GM18517 (cell line): ENCODE measurements at regions not wholly inside any gene's neighbourhood (a gene's known extent, or its start where the extent isn't known, plus 50 kb on each side); places are given as distances from the start of the nearest gene placed in this dataset.

Experiments used
- ATAC-seq: cut with Tn5 transposase; IDR thresholded peaks from one replicate; pipeline ENCODE4 v1.9.1; 2021; ENCODE audit warnings: mild to moderate bottlenecking, moderate library complexity; ENCODE audit not compliant: unreplicated experiment

DNA sequence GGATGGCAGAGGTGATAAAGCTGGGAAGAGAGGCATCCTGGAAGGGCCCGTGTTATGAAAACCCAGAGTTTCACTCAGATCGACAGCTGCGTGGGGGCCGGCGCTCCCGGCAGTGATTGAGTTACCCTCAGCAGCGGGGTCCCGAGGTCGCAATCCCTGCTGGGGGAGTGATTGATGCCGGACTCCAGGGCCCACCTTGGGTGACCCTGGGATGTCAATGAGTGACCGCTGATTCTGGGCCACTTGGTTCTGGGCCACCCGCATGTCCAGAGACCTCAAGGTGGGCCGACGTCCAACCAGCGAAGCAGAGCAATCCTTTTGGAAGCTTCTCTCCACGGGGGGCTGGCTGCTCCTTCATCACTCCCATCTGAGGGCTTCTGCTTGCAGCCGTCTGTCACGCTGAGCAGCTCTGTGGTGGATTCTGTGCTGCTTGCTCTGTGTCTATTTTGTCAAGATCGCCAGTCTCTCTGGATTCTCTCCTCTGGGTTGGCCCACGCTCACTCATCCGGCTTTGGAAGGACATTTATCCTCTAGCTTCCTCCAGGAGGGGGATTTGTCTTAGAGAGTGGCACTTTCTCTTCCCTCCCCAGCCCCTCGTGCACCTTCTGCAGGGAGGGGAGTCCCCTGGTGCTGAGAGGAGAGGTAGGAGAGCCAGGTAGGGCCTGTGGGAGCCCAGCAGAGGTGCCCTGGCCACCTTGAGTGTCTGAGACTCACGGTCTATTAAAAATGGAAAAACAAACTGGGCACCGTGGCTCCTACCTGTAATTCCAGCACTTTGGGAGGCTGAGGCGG is 110.9 kb upstream of the C1orf174 start:
- no peak for ATAC-seq

DNA sequence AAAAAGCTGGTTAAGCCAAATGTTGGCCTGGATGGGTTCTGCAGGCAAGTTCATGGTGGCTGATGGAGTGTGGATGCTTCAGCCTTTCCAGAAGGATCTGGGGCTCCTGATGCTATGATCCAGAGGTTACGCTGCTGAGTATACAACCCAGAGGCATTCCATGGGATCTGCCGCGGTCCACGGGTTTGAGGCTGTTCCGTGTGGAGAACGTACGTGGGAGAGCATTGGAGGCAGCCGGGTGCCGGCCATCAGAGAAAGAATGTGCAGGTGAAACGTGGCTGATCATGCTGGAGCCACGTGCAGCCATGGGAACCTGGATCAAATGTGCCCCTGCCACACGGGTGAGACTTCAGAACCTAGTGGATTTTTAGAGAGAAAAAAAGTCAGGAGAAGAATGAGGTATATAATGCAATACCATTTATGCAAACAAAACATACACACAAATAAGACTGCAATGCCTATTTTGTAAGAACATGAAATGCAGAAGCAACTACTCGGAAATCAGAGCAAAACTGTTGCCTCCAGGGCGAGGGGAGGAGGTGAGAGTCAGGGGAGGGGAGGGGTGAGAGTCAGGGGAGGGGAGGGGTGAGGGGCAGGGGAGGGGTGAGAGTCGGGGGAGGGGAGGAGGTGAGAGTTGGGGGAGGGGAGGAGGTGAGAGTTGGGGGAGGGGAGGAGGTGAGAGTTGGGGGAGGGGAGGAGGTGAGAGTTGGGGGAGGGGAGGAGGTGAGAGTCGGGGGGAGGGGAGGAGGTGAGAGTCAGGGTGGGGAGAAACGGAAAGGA is 116.5 kb upstream of the C1orf174 start:
- ATAC-seq: no peak

DNA sequence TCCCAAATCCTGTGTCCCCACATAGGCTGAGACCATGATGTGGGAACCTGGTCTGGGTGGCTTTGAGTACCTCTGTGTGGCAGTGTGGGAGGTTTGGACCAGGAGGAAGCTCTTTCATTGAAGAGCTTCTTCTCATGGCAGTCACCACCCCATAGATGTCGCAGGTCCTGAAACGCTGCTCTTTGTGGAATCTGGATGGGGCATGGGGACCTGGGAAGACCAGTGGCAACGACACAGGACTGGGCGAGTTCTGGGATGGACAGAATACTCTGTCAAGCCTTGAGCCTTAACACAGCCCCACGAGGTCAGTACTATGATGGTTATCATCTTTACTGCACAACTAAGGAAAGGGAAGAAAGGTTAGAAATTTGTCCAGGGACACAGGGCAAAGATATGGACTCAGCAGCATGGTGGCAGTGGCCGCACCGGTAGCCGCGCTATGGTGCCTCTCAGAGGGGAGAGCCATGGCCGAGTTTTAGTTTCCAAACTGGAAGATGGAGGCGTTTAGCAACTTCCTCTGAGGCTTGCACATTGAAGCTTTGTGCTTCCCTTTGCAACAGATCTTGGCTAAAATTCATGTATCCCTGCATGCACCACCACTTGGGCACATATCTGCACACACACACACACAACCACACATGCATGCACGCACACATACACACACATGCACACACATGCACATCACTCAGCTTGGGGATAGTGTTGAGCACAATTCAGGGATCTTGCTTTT is 117.7 kb upstream of the C1orf174 start:
- ATAC-seq: no peak

DNA sequence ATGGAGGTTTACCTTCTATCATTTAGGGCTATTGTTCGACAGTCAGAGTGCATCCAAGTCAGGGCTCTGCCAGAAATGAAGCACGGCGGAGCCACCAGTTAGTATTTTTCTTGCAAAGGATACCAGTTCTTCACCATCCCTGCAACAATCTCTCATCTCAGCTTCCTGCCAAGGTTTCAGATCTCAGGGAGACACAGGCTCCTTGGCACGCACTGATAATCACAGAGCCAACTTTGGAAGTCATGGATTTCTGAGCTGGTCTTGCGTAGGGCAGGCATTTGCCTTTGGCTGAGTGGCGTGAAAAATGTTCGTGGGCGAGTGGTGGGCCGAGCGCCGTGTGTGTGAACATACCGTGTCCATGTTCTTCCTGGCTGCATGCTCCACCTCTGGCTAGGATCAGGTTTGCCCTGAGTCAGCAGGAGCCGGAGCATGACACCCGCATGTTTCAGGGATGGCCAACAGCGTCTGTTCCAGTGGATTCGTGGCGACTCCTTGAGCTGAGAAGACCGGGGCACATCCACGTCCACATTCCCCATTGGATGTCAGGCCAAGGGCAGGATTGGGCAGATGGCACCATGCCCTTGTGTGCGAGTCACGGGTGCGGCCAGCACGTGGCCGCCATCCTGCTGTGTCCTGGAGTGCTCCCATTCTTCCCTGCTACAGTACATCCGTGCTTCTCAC is 118.5 kb upstream of the C1orf174 start:
- no peak for ATAC-seq

DNA sequence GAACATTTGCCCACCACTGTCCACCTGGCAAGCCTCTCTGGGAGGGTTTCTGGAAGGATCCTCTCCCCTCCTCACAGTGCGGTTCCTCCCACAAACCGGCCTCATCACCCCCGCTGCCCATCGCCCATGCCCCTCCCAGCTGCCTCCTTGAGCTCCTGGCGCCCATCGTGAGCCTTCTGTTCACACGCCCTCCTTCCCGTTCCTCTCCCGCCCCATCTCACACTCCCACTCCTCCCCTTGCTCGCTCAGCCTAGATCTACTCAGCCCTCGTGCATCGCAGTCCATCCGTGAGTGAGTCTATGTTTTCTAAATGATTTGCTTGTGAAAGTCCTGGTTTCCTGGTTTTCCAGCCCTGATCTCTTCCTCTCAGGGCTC is 119.1 kb upstream of the C1orf174 start:
- ATAC-seq: no peak

DNA sequence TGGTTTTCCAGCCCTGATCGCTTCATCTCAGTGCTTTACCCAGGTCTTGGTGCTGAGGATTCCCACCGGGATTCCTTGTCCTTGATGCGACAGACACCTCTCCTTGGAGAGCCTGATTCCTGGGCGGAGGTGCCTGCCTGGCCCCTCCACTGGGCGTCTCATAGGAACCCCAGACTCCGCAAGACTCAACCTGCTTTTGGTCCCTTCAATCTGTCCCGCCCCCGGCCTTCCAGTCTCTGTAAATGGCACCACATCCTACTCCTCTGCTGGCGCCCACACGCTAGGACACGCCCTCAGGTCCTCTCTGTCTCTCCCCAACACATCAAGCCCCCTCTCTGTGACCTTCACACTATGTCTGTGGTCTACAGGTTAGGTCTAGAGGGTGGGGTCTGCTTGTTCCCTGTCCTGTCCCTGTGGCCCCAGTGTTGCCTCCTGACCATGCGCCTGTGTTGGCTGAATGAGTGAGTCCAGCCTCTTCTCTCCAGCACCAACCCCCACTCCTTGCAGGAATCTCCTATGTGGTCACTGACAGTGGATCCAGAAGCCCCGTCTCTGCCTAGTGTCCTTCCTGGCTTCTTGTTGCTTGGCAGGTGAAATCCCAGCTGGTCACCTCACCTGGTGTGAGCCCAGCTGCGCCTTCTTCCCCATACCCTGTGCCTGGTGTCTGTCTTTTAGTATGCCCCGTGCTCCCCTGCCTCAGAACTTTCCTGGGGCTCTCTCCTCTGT is 119.7 kb upstream of the C1orf174 start:
- ATAC-seq: no peak

DNA sequence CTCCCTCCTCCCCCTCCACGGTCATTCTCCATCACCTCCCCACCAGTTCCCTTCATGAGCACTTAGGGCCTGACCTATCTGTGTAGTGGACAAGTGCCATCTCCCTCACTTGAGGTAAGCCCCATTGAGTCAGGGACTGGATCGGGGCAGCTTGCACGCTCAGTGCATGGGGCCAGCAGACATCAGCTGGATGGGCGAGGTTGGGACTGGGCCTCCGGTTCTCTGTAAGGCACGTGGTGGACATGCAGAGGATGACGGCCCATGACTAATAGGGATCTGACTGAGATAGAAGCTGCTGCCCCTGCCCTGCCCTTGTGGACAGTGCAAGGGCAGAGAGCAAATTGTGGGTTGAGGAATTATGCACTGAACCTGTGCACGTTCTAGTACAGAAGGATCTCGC is 120.4 kb upstream of the C1orf174 start:
- ATAC-seq: no peak

DNA sequence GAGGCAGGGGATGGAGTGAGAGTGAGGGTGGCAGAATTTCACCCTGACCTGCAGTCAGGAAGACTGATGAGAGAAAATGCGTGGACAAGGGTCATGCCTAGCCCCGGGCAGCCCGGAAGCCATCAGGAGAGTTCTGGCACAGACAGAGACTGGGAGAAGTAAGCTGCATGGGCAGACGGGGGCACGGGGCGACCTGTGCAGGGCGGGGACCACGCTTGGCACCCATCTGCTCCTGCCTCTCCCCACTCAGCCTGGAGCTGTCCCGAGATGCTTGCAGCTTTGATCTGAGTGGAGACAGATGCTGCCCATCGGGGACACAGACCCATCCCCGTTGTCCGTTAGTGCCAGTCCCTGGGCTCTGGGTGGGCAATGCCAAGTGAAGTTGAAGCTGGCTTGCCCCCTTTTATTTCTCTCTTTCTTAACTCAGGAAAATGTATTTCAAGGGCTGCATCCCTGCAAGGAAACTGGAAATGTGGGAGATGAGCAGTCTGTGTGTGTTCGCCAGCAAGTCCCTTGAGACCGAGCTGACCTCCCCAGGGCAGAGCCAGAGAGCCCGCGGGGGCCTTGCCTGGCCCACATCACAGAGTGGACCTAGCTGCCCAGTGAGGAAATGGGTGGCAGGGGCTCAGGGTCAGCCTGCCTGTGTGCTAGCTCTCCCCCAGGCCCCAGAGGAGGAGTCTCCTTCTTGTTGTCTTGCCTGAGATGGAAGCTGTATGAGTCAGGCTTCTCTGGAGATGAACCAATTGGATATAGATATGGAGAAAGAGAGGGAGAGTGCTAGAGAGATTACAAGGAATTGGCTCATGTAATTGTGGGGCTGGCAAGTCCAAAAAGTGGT is 121.3 kb upstream of the C1orf174 start:
- no peak for ATAC-seq

DNA sequence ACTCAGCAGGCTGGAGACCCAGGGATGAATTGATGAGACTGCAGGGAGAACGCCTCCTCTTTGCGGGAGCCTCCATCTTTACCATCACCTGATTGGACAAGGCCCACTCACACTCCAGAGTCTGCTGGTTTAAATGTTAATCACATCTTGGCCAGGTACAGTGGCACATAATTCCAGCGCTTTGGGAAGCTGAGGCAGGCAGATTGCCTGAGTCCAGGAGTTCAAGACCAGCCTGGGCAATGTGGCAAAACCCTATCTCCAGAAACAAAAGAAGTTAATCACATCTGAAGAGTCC is 121.8 kb upstream of the C1orf174 start:
- no peak for ATAC-seq

DNA sequence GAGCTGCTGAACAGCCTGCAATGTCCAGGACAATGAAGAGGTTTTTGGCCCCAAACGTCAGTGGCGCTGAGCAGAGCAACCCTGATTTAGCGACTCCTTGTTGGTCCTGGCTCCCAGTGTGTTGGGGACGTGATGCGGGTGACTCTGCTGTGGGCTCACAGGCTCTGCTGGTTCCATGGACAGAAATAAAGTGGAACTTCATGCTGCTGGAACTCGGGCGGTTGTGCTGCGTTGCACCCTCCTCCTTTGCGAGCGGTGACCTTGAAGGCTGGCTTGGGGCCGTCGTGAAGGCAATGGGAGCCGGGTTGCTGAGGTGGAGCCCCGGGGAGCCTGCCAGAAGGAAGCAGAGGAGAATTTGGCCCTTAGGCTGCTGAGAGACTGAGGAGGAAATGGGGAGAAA is 122.6 kb upstream of the C1orf174 start:
- ATAC-seq: no peak

DNA sequence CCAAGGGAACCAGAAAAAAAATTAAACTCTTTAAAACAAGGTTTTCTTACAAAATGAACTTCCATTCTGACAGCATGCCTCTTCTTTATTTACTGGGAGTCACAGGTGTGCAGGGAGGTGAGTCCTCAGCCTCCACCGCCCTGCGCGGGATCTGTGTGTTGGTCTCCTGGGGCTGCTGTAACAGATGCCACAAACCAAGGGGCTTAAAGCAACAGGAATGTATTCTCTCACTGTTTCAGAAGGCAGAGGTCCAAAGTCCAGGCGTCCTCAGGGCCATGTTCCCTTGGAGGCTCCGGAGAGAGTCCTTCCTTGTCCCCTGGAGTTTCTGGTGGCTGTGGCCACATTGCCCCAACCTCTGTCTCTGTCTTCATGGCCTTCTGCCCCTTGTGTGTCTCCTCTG is 123.6 kb upstream of the C1orf174 start:
- no peak for ATAC-seq

DNA sequence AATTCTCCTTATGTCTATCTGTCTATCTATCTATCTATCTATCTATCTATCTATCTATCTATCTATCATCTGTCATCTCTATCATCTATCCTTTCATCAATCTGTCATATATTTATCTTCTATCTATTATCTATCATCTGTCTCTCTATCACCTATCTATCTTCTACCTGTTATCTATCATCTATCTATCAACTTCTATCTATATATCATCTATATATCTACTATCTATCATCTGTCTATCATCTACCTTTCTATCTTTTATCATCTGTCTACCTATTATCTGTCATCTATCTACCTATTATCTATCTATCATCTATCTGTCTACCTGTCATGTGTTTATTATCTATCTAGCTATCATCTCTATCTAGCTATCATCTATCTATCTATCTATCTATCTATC is 124.7 kb upstream of the C1orf174 start:
- no peak for ATAC-seq

DNA sequence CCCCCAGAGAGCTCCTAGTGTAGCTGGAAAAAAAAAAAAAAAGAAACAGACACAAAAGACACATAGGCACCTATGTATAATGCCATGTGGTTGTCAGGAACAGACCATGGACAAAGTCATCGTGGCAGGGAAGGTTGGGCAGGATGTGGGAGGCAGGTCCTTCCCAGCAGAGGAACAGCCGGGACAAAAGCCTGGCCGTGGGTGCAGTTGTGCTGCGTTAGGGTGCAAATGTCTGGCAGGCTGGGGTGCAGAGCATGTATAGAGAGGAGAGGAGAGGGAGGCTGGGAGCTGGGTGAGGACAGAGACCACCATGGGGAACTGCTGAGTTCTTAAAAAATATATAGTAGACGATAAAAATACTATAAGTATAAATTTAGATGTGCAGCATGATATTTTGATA is 125.7 kb upstream of the C1orf174 start:
- no peak for ATAC-seq

DNA sequence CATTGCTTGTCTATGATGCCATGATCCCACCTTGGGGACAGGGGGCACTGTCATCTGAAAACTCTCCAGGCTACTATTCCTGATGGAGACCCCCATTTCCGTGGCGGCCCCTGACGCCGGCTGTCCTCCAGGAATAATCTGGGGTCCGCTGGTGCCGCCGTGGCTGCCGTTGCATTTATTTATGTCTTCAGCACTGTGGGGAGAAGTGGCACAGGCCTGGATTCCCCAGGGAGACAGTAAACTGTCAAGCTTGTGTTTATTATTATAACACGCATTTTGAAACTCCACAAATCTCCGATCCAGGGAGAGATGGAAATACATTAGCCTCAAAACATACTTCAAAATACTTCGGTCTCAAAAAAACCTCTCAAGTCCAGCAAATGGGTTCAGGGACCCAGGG is 126.9 kb upstream of the C1orf174 start:
- ATAC-seq: no peak

DNA sequence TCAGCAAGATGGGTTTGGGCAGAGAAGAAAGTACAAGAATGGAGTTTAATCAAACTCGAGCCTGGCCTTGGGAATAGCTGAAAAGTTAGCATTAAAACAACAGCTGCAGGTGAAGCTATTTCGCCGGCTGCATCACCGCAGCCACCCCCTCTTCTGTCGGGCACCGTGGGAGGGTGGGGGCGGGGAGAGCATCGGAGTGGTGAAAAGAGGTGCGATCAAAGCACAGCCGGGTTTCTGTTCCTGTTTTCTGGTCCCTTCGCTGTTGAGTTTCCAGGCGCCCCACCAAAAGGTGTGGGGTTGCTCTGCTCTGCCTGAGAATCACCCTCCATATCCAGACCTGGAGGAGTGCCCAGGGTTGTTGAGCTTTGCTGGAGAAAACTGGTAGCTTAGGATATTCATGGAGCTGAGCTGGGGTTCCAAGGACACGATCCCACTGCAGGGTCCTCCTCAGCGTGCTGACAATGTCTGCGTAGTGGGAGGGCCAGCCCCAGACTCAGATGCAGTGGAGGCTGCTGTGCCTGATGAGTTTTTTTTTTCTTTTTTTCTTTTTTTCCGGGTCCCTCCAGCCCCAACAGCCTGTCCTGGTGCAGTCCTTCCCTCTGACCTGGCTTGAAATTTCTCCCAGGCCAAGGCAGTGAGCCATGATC is 127.5 kb upstream of the C1orf174 start:
- ATAC-seq: no peak

DNA sequence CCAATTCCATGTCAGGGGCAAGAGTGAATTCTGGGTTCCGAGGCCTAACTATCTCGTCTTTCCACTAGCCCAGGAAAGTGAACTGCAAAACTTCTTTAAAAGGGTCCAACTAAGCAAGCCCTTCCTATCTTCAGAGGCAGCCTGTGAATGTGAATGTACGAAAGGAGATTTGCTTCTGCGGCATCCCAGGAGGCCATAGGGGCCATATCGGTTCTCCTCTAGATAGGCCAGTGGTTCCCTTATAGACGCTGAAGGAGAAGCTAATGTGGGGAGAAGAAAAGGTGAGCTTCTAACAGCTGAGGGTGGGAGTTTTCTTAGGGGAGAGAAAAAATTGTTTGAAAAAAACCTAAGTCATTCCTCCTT is 128.0 kb upstream of the C1orf174 start:
- ATAC-seq: no peak

DNA sequence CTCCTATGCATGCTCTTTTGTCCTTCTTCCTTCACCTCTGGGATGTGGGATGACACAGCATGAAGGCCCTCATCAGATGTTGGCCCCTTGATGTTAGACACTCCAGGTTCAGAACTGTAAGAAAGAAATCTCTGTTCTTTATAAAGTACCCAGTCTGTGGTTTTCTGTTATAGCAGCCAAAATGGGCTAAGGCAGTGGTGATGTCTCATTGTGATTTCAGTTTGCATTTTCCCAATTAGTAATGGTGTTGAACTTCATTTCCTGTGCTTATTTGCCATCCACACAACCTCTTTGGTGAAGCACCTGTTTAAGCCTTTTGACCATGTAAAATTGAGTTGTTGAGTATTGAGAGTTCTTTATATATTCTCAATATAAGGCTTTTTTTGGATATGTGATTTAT is 129.3 kb upstream of the C1orf174 start:
- ATAC-seq: no peak

DNA sequence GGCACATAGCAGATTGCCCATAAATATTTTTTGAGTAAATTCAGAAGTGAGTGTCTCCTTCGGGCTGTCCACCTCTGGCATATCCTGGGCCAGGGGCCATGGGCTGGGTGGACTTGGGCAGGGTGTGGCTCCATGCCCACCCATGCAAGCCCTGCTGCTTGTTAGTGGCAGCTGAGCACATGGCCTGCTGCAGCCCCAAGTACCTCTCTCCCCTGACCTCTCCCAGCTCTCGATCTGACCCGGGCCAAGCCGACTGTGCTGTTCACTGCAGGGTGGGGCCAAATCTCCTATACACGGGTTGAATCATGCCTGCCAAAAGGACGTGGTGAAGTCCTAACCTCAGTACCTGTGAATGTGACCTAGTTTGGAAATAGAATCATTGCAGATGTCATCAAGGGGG is 132.5 kb upstream of the C1orf174 start:
- no peak for ATAC-seq

DNA sequence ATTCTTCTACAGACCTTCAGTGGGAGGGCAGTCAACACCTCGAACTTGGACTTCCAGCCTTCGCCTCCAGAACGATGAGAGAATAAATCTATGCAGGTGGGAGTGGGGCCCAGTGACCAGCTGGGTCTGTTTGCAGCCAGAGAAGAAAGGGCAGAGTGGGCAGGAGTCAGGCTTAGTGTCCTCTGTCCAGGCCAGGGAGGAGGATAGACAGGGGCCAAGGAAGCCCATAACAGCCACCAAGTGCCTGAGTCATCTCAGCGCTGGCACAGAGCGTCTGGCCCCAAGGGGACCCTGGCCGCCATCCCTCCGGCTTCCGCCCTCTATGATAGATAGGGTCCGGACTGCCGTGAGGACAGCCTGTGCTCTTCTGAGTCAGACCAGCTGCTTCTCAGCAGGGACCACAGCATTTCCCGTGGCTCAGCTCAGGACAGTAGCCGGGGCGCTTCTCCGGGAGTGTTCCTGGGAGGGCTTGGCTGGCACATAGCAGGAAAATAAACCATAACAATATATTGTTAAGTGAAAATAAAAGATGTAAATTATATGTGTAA is 133.1 kb upstream of the C1orf174 start:
- no peak for ATAC-seq
